ENCODE measurements at regions not wholly inside any gene's neighbourhood (a gene's known extent, or its start where the extent isn't known, plus 50 kb on each side); places are given as distances from the start of the nearest gene placed in this dataset.
"Not testable (repeated sequence)": the region's sequence is repeated elsewhere in the genome, so short reads cannot be mapped to it uniquely, and the experiment has no call there.

- DNase-seq, result no peak
Measured at GRCh38 chr1:55800503-55800902, 585.3 kb upstream of the USP24 start.

- no peak for DNase-seq
Measured at GRCh38 chr1:55793856-55794255, 578.7 kb upstream of the USP24 start.

GRCh38 chr1:55792870-55793269 is 577.7 kb upstream of the USP24 start:
- DNase-seq, result no peak

GRCh38 chr1:55789466-55789865 is 574.3 kb upstream of the USP24 start:
- no peak for DNase-seq

GRCh38 chr1:55786396-55786795 is 571.2 kb upstream of the USP24 start:
- no peak for DNase-seq

- not testable (repeated sequence) for DNase-seq
Measured at GRCh38 chr1:55784941-55785450, 569.8 kb upstream of the USP24 start.

GRCh38 chr1:55781944-55782482 is 566.8 kb upstream of the USP24 start:
- DNase-seq, result no peak

GRCh38 chr1:55781003-55781402 is 565.8 kb upstream of the USP24 start:
- no peak for DNase-seq

- DNase-seq, result no peak
Measured at GRCh38 chr1:55777545-55777944, 562.4 kb upstream of the USP24 start.

GRCh38 chr1:55775007-55775406 is 559.8 kb upstream of the USP24 start:
- DNase-seq, result no peak

- DNase-seq, result no peak
Measured at GRCh38 chr1:55774446-55774845, 559.3 kb upstream of the USP24 start.

- DNase-seq, result no peak
Measured at GRCh38 chr1:55773211-55773940, 558.2 kb upstream of the USP24 start.

- no peak for DNase-seq
Measured at GRCh38 chr1:55768327-55768952, 553.3 kb upstream of the USP24 start.

- no peak for DNase-seq
Measured at GRCh38 chr1:55767171-55767570, 552.0 kb upstream of the USP24 start.

GRCh38 chr1:55765505-55765904 is 550.3 kb upstream of the USP24 start:
- not testable (repeated sequence) for DNase-seq

GRCh38 chr1:55751776-55752175 is 536.6 kb upstream of the USP24 start:
- DNase-seq, result no peak

GRCh38 chr1:55750628-55750995 is 535.4 kb upstream of the USP24 start:
- DNase-seq, result no peak

GRCh38 chr1:55749975-55750627 is 534.9 kb upstream of the USP24 start:
- no peak for DNase-seq

GRCh38 chr1:55747408-55747841 is 532.3 kb upstream of the USP24 start:
- no peak for DNase-seq

- no peak for DNase-seq
Measured at GRCh38 chr1:55746710-55747109, 531.5 kb upstream of the USP24 start.

GRCh38 chr1:55741516-55741915 is 526.4 kb upstream of the USP24 start:
- DNase-seq, result no peak

- DNase-seq, result no peak
Measured at GRCh38 chr1:55735106-55735505, 519.9 kb upstream of the USP24 start.

- no peak for DNase-seq
Measured at GRCh38 chr1:55726994-55727393, 511.8 kb upstream of the USP24 start.

GRCh38 chr1:55725378-55725777 is 510.2 kb upstream of the USP24 start:
- DNase-seq, result no peak

Measured in activated naive CD4-positive, alpha-beta T cell treated with anti-CD3 and anti-CD28 coated beads, Interleukin-2, amount 50 U/mL, for 16 hours (primary cell).